Effector memory CD8-positive, alpha-beta T cell (primary cell): ENCODE measurements at regions not wholly inside any gene's neighbourhood (a gene's known extent, or its start where the extent isn't known, plus 50 kb on each side); places are given as distances from the start of the nearest gene placed in this dataset.
"Not testable (repeated sequence)": the region's sequence is repeated elsewhere in the genome, so short reads cannot be mapped to it uniquely, and the experiment has no call there.

Experiments
- ATAC-seq: fragments of 150-1000 bp; cut with Tn5 transposase; replicated peaks from 2 replicates; pipeline ENCODE4 v1.10.0; 2021; ENCODE audit warnings: mild to moderate bottlenecking, moderate library complexity
- DNase-seq, 3 experiments: peaks; one replicate each; pipeline ENCODE4 v3.0.0; 2021
- H3K27ac Mint-ChIP-seq, 2 donors: one replicate each; pipeline ENCODE4 v1.8.0; 2022; ENCODE audit warnings: mild to moderate bottlenecking in 2 of 2, mixed read lengths in 2 of 2, moderate library complexity in 2 of 2
- H3K27me3 Mint-ChIP-seq, 2 donors: one replicate each; pipeline ENCODE4 v1.8.0; 2022; ENCODE audit warnings: mixed read lengths in 2 of 2
- H3K36me3 Mint-ChIP-seq: one replicate; pipeline ENCODE4 v1.8.0; 2022; ENCODE audit warnings: mild to moderate bottlenecking, moderate library complexity, mixed read lengths; ENCODE audit not compliant: insufficient read depth
- H3K4me1 Mint-ChIP-seq, 2 donors: one replicate each; pipeline ENCODE4 v1.8.0; 2022; ENCODE audit warnings: low read depth in 2 of 2, mixed read lengths in 2 of 2
- H3K4me3 Mint-ChIP-seq, 2 donors: one replicate each; pipeline ENCODE4 v1.8.0; 2022; ENCODE audit warnings: mild to moderate bottlenecking in 2 of 2, mixed read lengths in 2 of 2, moderate library complexity in 2 of 2
- H3K9me3 Mint-ChIP-seq, 2 donors: one replicate each; pipeline ENCODE4 v1.8.0; 2022; ENCODE audit warnings: mixed read lengths in 2 of 2

GRCh38 chr5:99179206-99179605, 250.4 kb upstream of the CHD1 start:
- no peaks in the 10 kb centered on the region for H3K27me3 Mint-ChIP-seq
- H3K4me1 Mint-ChIP-seq: no peaks in the 10 kb centered on the region
- no peaks in the 10 kb centered on the region for H3K36me3 Mint-ChIP-seq
- peaks cover 0 to 3% of the 10 kb centered on the region in 2 donors for H3K9me3 Mint-ChIP-seq
- DNase-seq: no peak
- no peak overlapping the region for H3K4me3 Mint-ChIP-seq
- no peak for ATAC-seq
- H3K27ac Mint-ChIP-seq: no peak overlapping the region

GRCh38 chr5:99177796-99178195, 249.0 kb upstream of the CHD1 start:
- DNase-seq (no peak), ATAC-seq (no peak)
- Mint-ChIP-seq H3K4me3 (no peak overlapping the region), H3K9me3 (peaks cover 0 to 3% of the 10 kb centered on the region in 2 donors), H3K27ac (no peak overlapping the region), H3K27me3 (no peaks in the 10 kb centered on the region), H3K36me3 (no peaks in the 10 kb centered on the region), H3K4me1 (no peaks in the 10 kb centered on the region)

- Mint-ChIP-seq H3K27me3 (no peaks in the 10 kb centered on the region), H3K27ac (no peak overlapping the region), H3K4me1 (no peaks in the 10 kb centered on the region), H3K4me3 (no peak overlapping the region), H3K9me3 (peaks cover 0 to 3% of the 10 kb centered on the region in 2 donors), H3K36me3 (no peaks in the 10 kb centered on the region)
- ATAC-seq: no peak
- DNase-seq: no peak
Measured at GRCh38 chr5:99176186-99176585, 247.4 kb upstream of the CHD1 start.

- ATAC-seq (no peak), DNase-seq (no peak)
- peaks cover 7 to 8% of the 10 kb centered on the region in 2 donors for H3K27me3 Mint-ChIP-seq
Measured at GRCh38 chr5:99169309-99169708, 240.5 kb upstream of the CHD1 start.

GRCh38 chr5:99161538-99161937, 232.7 kb upstream of the CHD1 start:
- not testable (repeated sequence) for H3K4me1 Mint-ChIP-seq, H3K9me3 Mint-ChIP-seq, H3K27ac Mint-ChIP-seq, DNase-seq, H3K36me3 Mint-ChIP-seq, H3K4me3 Mint-ChIP-seq, ATAC-seq, H3K27me3 Mint-ChIP-seq

More at GRCh38 chr5:99169309-99169708, 240.5 kb upstream of the CHD1 start:
- H3K4me1 Mint-ChIP-seq: no peaks in the 10 kb centered on the region
- no peak overlapping the region for H3K4me3 Mint-ChIP-seq
- H3K9me3 Mint-ChIP-seq: peaks cover 0 to 7% of the 10 kb centered on the region in 2 donors
- H3K27ac Mint-ChIP-seq: no peak overlapping the region
- H3K36me3 Mint-ChIP-seq: no peaks in the 10 kb centered on the region

- Mint-ChIP-seq H3K27ac (no peak overlapping the region), H3K9me3 (no peaks in the 10 kb centered on the region), H3K4me3 (no peak overlapping the region), H3K27me3 (no peaks in the 10 kb centered on the region), H3K36me3 (no peaks in the 10 kb centered on the region), H3K4me1 (no peaks in the 10 kb centered on the region)
- DNase-seq: no peak
- no peak for ATAC-seq
Measured at GRCh38 chr5:99156688-99157087, 227.9 kb upstream of the CHD1 start.

GRCh38 chr5:99143283-99143795, 214.5 kb upstream of the CHD1 start:
- H3K9me3 Mint-ChIP-seq, H3K4me3 Mint-ChIP-seq, H3K27ac Mint-ChIP-seq, H3K36me3 Mint-ChIP-seq, DNase-seq, ATAC-seq, H3K4me1 Mint-ChIP-seq: not testable (repeated sequence)
- H3K27me3 Mint-ChIP-seq: peaks cover 9 to 14% of the 10 kb centered on the region in 2 donors

- H3K4me1 Mint-ChIP-seq: no peaks in the 10 kb centered on the region
- peaks cover under 1% of the 10 kb centered on the region for H3K36me3 Mint-ChIP-seq
- H3K27me3 Mint-ChIP-seq: peaks cover 22 to 26% of the 10 kb centered on the region in 2 donors
- ATAC-seq (no peak), DNase-seq (no peak)
- H3K27ac Mint-ChIP-seq: no peak overlapping the region
- H3K4me3 Mint-ChIP-seq: no peak overlapping the region
- H3K9me3 Mint-ChIP-seq: peaks cover 5 to 6% of the 10 kb centered on the region in 2 donors
Measured at GRCh38 chr5:99141534-99142128, 212.8 kb upstream of the CHD1 start.

GRCh38 chr5:99138911-99139310, 210.1 kb upstream of the CHD1 start:
- Mint-ChIP-seq H3K4me1 (no peaks in the 10 kb centered on the region), H3K27me3 (peaks cover 26 to 27% of the 10 kb centered on the region in 2 donors), H3K4me3 (no peak overlapping the region), H3K9me3 (peaks cover 0 to 2% of the 10 kb centered on the region in 2 donors), H3K27ac (no peak overlapping the region), H3K36me3 (no peaks in the 10 kb centered on the region)
- DNase-seq (no peak), ATAC-seq (no peak)

GRCh38 chr5:99133921-99134320, 205.1 kb upstream of the CHD1 start:
- DNase-seq: no peak
- ATAC-seq: no peak
- Mint-ChIP-seq H3K9me3 (no peaks in the 10 kb centered on the region), H3K27me3 (peaks cover 18 to 19% of the 10 kb centered on the region in 2 donors), H3K36me3 (no peaks in the 10 kb centered on the region), H3K27ac (no peak overlapping the region), H3K4me1 (no peaks in the 10 kb centered on the region), H3K4me3 (no peak overlapping the region)

- Mint-ChIP-seq H3K9me3 (no peaks in the 10 kb centered on the region), H3K27ac (no peak overlapping the region), H3K27me3 (peaks cover 6% of the 10 kb centered on the region in 2 donors), H3K4me1 (no peaks in the 10 kb centered on the region), H3K36me3 (no peaks in the 10 kb centered on the region), H3K4me3 (no peak overlapping the region)
- ATAC-seq (no peak), DNase-seq (no peak)
Measured at GRCh38 chr5:99129768-99130501, 201.1 kb upstream of the CHD1 start.

GRCh38 chr5:99122976-99123375, 194.2 kb upstream of the CHD1 start:
- Mint-ChIP-seq H3K36me3 (no peaks in the 10 kb centered on the region), H3K4me3 (no peak overlapping the region), H3K4me1 (no peaks in the 10 kb centered on the region), H3K27me3 (peaks cover 17 to 18% of the 10 kb centered on the region in 2 donors), H3K9me3 (no peaks in the 10 kb centered on the region), H3K27ac (no peak overlapping the region)
- ATAC-seq (no peak), DNase-seq (no peak)

GRCh38 chr5:99119326-99119725, 190.5 kb upstream of the CHD1 start:
- ATAC-seq (no peak), DNase-seq (no peak)
- no peaks in the 10 kb centered on the region for H3K9me3 Mint-ChIP-seq
- H3K27ac Mint-ChIP-seq: no peak overlapping the region
- H3K27me3 Mint-ChIP-seq: peaks cover 11 to 18% of the 10 kb centered on the region in 2 donors
- no peak overlapping the region for H3K4me3 Mint-ChIP-seq
- no peaks in the 10 kb centered on the region for H3K4me1 Mint-ChIP-seq
- H3K36me3 Mint-ChIP-seq: no peaks in the 10 kb centered on the region

GRCh38 chr5:99116526-99116925, 187.7 kb upstream of the CHD1 start:
- H3K36me3 Mint-ChIP-seq: no peaks in the 10 kb centered on the region
- no peaks in the 10 kb centered on the region for H3K9me3 Mint-ChIP-seq
- no peak for DNase-seq
- H3K4me3 Mint-ChIP-seq: no peak overlapping the region
- no peaks in the 10 kb centered on the region for H3K4me1 Mint-ChIP-seq
- H3K27ac Mint-ChIP-seq: no peak overlapping the region
- ATAC-seq: no peak
- peaks cover 11 to 18% of the 10 kb centered on the region in 2 donors for H3K27me3 Mint-ChIP-seq
